Aorta (tissue), 5 donors: ENCODE measurements at regions not wholly inside any gene's neighbourhood (a gene's known extent, or its start where the extent isn't known, plus 50 kb on each side); places are given as distances from the start of the nearest gene placed in this dataset.
"Not testable (repeated sequence)": the region's sequence is repeated elsewhere in the genome, so short reads cannot be mapped to it uniquely, and the experiment has no call there.

Experiments
- ATAC-seq: fragments of 200-7000 bp; cut with Tn5 transposase; one replicate; pipeline ENCODE4 v1.9.1; 2022; ENCODE audit warnings: moderate library complexity; ENCODE audit not compliant: low FRiP score
- DNase-seq, 2 donors: peaks; one replicate each; pipeline ENCODE4 v3.0.0-alpha.2; 2020
- H3K27ac ChIP-seq, 2 donors: one replicate each; pipeline ENCODE4 v1.5.1; 2013; ENCODE audit warnings: low read length in 2 of 2, mild to moderate bottlenecking in 2 of 2, moderate library complexity in 2 of 2, control low read depth in 1 of 2, inconsistent platforms in 1 of 2, low read depth in 1 of 2
- H3K27me3 ChIP-seq, 2 donors: one replicate each; pipeline ENCODE4 v1.6.1; 2013; ENCODE audit warnings: control low read depth in 1 of 2, low read length in 1 of 2, mild to moderate bottlenecking in 1 of 2, moderate library complexity in 1 of 2; ENCODE audit not compliant: insufficient read depth in 2 of 2, control insufficient read depth in 1 of 2
- H3K36me3 ChIP-seq, 2 donors: one replicate each; pipeline ENCODE4 v1.6.1; 2013; ENCODE audit warnings: control low read depth in 1 of 2, low read length in 1 of 2, mild to moderate bottlenecking in 1 of 2; ENCODE audit not compliant: insufficient read depth in 2 of 2, control insufficient read depth in 1 of 2
- H3K4me1 ChIP-seq, 2 donors: one replicate each; pipeline ENCODE4 v1.6.1; 2013; ENCODE audit warnings: low read length in 2 of 2, control low read depth in 1 of 2, mild to moderate bottlenecking in 1 of 2, moderate library complexity in 1 of 2; ENCODE audit not compliant: insufficient read depth in 2 of 2, control insufficient read depth in 1 of 2
- H3K4me3 ChIP-seq, 2 donors: one replicate each; pipeline ENCODE4 v1.5.1; 2013; ENCODE audit warnings: low read length in 2 of 2, control low read depth in 1 of 2, mild to moderate bottlenecking in 1 of 2
- H3K9me3 ChIP-seq: one replicate; pipeline ENCODE4 v1.6.1; 2013; ENCODE audit warnings: mild to moderate bottlenecking, low read length; ENCODE audit not compliant: control insufficient read depth
- WGBS, 2 donors: extraction: QIAGEN DNeasy Blood & Tissue Kit; methylation state at CpG; one replicate each; pipeline ENCODE4 v1.1.7; 2013; 5-methylcytosine and 5-hydroxymethylcytosine counted together
- intact Hi-C, 2 donors: fragments of 100-400 bp; cut with DNase I; formaldehyde crosslinking; loops; one replicate each; pipeline versions ENCODE4 v1.14.2 to v1.15.0; 2022
- donor health status: healthy with polysubstance abuse.
- donor health status: Bipolar disorder and iron deficiency.
- donor health status: DM: no; HTN: no; CAD: no.
- donor health status: DM: no; HTN: no; CAD: no.
- donor health status: DM: yes; HTN: yes; CAD: no.

DNA sequence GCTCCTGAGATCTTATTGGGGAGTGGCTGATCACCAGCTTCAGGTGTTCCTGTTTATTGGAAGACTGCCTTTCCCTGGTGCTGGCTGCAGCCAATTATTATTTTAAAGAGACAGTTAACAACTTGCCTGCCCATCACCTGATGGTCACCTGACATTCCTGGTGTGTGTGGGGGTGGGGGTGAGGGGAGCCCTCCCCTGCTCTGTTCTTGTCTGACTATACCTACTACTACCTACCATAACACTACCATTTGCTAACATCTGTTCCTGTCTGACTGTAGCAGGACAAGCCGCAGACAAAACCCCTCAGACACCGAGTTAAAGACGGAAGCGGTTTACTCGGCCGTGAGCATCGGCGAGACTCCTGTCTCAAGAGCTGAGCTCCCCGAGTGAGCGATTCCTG, 54.9 kb upstream of the NBPF3 start:
- H3K27me3 ChIP-seq, result no peaks in the 10 kb centered on the region
- intact Hi-C loops, result no loop called here
- ATAC-seq (no peak), DNase-seq (no peak)
- 68 to 71% methylated on average over 10 of the region's 10 CpGs for WGBS, 2 donors
- peaks cover 7% of the 10 kb centered on the region for H3K9me3 ChIP-seq
- no peak overlapping the region for H3K4me3 ChIP-seq
- no peaks in the 10 kb centered on the region for H3K36me3 ChIP-seq
- no peak overlapping the region for H3K27ac ChIP-seq
- H3K4me1 ChIP-seq, result no peaks in the 10 kb centered on the region

DNA sequence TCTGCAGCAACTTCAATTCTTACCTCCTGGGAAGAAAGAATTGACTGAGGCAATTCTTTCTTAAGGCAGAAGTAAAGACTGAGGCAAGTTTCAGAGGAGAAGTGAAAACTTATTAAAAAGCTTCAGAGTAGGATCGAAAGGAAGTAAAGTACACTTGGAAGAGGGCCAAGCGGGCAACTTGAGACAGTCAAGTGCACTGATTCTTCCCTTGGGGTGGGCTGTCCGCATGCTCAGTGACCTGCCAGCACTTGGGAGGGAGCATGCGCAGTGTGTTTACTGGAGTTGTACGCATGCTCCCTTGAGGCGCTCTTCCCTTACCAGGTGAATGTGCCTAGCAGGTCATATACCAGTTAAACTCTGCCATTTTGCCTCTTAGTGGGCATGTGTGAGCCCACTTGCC, 55.3 kb upstream of the NBPF3 start:
- WGBS, 2 donors, result 58 to 71% methylated on average over 6 of the region's 6 CpGs
- no peak for ATAC-seq
- H3K9me3 ChIP-seq, result peaks cover 7% of the 10 kb centered on the region
- no peaks in the 10 kb centered on the region for H3K36me3 ChIP-seq
- intact Hi-C loops, result no loop called here
- no peaks in the 10 kb centered on the region for H3K4me1 ChIP-seq
- no peak overlapping the region for H3K27ac ChIP-seq
- H3K27me3 ChIP-seq, result no peaks in the 10 kb centered on the region
- no peak for DNase-seq
- H3K4me3 ChIP-seq, result no peak overlapping the region

DNA sequence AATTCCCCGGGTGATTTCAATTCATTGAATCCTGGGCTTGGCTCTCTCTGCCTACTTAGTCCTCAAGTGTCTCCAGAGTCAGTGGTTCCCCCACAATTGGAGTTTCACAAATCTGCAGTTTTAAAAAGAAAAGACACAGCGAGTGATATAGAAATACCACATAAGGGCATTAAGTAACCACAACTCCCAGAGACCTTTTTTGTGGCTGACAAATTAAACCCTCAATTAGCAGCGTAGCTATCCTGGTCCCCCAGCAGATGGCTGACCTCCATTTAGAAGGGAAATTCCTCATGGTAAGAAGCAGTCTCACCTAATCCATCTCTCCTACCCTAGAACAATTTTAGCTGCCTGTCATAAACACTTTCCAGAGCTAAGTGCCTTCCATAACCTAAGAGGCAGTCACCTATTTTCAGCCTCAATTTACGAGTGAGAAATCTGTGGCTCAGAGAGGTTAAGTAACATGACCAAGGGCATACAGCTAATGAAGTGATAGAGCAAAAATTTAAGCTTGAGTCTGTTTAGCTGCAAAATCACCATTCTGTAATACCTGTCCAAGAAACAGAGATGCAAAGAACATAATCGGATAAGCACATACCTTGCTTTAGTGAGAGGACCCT, 56.0 kb upstream of the NBPF3 start:
- H3K4me3 ChIP-seq, result no peak overlapping the region
- H3K27me3 ChIP-seq, result no peaks in the 10 kb centered on the region
- H3K4me1 ChIP-seq, result no peaks in the 10 kb centered on the region
- no peak for DNase-seq
- intact Hi-C loops, result no loop called here
- no peak for ATAC-seq
- WGBS, 2 donors, result 63 to 70% methylated on average over 5 of the region's 5 CpGs
- H3K36me3 ChIP-seq, result no peaks in the 10 kb centered on the region
- no peak overlapping the region for H3K27ac ChIP-seq
- H3K9me3 ChIP-seq, result peaks cover 9% of the 10 kb centered on the region

DNA sequence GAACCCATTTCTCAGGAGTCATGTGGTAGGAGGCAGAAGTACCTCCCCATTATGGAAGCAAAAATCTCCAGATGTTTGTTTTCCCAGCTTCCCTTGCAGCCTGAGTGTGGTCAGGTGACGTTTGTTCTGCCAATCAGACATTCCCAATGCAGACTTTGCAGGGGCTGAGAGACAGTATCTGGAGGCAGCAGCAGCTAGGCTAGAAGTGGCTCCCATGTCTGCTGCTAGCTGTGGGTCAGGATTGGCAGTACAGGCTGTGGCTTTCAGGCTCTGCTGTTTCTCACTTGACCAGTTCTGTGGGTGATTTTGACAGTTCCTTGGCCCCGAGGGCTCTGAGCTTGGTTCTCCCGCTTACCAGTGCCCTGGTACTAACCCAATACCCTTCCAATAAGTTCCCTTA, 58.6 kb upstream of the NBPF3 start:
- ATAC-seq (no peak), DNase-seq (no peak)
- Histone ChIP-seq H3K27me3 (no peaks in the 10 kb centered on the region), H3K36me3 (no peaks in the 10 kb centered on the region), H3K9me3 (peaks cover 11% of the 10 kb centered on the region), H3K4me1 (no peaks in the 10 kb centered on the region), H3K4me3 (no peak overlapping the region), H3K27ac (no peak overlapping the region)
- intact Hi-C loops, result no loop called here
- 51 to 57% methylated on average over 3 of the region's 3 CpGs for WGBS, 2 donors

DNA sequence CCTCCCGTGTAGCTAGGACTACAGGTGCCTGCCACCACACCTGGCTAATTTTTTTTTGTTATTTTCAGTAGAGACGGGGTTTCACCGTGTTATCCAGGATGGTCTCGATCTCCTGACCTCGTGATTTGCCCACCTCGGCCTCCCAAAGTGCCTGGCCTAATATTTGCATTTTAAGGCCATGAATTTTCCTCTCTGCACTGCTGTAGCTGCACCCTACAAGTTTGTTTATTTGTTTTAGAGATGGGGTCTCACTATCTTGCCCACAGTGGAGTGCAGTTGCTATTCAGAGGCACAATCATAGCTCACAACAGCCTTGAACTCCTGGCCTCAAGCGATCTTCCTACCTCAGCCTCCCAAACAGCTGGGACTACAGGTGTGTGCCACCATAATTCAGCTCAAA, 59.8 kb upstream of the NBPF3 start:
- H3K4me3 ChIP-seq, DNase-seq, H3K27me3 ChIP-seq, H3K4me1 ChIP-seq, H3K36me3 ChIP-seq, intact Hi-C loops, H3K27ac ChIP-seq, ATAC-seq: not testable (repeated sequence)
- WGBS, 2 donors, result 79 to 86% methylated on average over 7 of the region's 7 CpGs
- H3K9me3 ChIP-seq, result peaks cover 11% of the 10 kb centered on the region

DNA sequence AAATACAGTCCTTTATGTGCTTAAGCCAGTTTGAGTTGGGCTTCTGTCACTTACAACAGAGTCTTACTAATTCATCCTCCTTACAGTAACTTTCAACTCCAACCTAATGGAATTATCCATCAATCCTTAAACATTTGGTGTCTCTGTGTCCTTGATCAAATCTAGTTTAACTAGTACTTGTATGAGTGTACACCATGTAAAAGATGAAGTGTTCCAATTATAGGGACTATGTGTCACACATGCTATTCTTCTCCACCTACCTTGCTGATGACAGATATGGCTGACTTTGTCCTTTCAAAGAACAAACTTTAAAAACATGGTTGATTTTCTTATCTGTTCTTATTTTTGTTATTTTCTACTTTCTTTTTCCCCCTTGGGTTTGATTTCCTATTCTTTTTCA, 60.4 kb upstream of the NBPF3 start:
- ATAC-seq, result no peak
- intact Hi-C loops, result no loop called here

DNA sequence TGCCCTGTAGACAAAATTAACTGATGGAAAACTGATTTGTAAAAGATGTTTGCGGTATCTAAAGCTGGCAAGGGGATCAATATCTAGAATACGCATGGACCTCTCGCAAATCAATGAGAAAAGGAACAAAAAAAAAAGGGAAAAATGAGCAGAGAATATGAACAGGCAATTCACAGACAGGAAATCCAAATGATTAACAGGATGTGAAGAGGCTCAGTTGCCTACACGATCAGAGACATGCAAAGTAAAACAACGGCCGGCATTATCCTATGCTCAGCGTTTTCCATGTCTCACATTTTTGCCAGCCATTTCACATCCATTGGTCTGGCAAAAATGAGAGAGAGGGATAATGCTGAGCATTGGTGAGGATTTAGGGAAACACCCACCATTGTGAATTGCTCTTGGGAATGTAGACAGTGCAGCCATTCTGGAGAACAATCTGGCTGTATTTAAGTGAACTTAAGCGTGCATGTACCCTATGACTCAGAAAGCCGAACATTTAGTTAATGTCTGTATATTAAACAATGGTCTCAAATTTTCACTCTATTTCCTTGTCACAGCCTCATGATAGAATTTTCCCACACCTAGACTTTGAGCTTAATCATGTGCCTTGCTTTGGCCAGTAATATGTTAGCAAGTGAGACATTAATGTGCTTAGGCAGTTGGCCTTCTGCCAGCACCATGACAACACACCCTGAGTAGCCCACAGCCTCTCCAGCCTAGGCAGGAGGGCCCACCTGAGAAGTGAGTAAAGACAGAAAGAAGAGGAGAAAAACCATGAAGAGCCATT, 61.0 kb upstream of the NBPF3 start:
- Histone ChIP-seq H3K36me3 (no peaks in the 10 kb centered on the region), H3K9me3 (peaks cover 11% of the 10 kb centered on the region), H3K27me3 (no peaks in the 10 kb centered on the region), H3K4me1 (no peaks in the 10 kb centered on the region), H3K27ac (no peak overlapping the region), H3K4me3 (no peak overlapping the region)
- ATAC-seq, result no peak
- DNase-seq, result no peak
- 85 to 92% methylated on average over 9 of the region's 9 CpGs for WGBS, 2 donors
- intact Hi-C loops, result no loop called here

More for the DNA sequence above, 60.4 kb upstream of the NBPF3 start:
- no peaks in the 10 kb centered on the region for H3K27me3 ChIP-seq
- H3K36me3 ChIP-seq, result no peaks in the 10 kb centered on the region
- no peak overlapping the region for H3K27ac ChIP-seq
- no peak for DNase-seq
- no peaks in the 10 kb centered on the region for H3K4me1 ChIP-seq
- H3K4me3 ChIP-seq, result no peak overlapping the region
- peaks cover 11% of the 10 kb centered on the region for H3K9me3 ChIP-seq

DNA sequence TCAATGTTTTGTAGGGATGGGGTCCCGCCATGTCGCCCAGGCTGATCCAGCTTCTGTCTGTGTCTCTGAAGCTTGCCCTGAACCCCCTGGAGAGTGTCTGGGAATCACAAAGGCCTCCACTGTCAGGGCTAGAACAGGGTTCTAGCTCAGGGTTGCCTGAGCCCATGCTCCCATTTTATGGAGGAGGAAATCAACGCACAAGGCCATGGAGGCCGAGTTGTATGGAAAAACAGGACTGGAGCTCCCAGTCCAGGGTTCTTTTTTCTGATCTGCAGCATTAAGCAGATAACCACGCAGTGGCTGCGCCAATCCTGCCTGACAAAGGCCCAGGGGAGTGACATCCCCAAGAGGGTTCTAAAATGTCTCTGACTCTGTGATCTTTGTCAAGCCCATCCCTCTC, 67.6 kb upstream of the NBPF3 start:
- no peak overlapping the region for H3K27ac ChIP-seq
- DNase-seq, result no peak
- no peaks in the 10 kb centered on the region for H3K36me3 ChIP-seq
- H3K27me3 ChIP-seq, result no peaks in the 10 kb centered on the region
- no peak overlapping the region for H3K4me3 ChIP-seq
- no peaks in the 10 kb centered on the region for H3K4me1 ChIP-seq
- intact Hi-C loops, result no loop called here
- H3K9me3 ChIP-seq, result no peaks in the 10 kb centered on the region
- 94% methylated on average over 6 of the region's 6 CpGs for WGBS, 2 donors
- no peak for ATAC-seq

DNA sequence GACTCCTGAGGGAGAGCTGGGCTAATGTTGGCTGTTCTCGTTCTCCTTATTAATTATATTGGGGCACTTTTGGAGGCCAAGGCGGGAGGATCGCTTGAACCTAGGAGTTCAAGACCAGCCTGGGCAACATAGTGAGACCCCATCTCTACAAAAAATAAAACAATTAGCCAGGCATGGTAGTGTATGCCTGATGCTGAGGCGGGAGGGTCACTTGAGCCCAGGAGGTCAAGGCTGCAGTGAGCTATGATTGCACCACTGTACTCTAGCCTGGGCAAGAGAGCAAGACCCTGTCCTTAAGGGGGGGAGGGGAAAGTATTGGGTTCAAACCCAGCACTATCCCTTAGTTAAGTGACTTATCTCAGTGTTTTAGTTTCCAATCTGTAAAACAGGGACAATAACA, 70.0 kb upstream of the NBPF3 start:
- H3K9me3 ChIP-seq, result no peaks in the 10 kb centered on the region
- H3K27ac ChIP-seq, result no peak overlapping the region
- no peak for ATAC-seq
- intact Hi-C loops, result loop anchor here in 1 of 2 donors (2.0 to 5.0 kb wide), 2 partner anchors 115 to 153 kb away; no protein-coding TSS in a partner anchor
- WGBS, 2 donors, result 70 to 98% methylated on average over 4 of the region's 4 CpGs
- H3K36me3 ChIP-seq, result no peaks in the 10 kb centered on the region
- no peak overlapping the region for H3K4me3 ChIP-seq
- DNase-seq, result no peak
- H3K27me3 ChIP-seq, result no peaks in the 10 kb centered on the region
- no peaks in the 10 kb centered on the region for H3K4me1 ChIP-seq
